Pancreas (tissue), 10 donors: ENCODE measurements at regions not wholly inside any gene's neighbourhood (a gene's known extent, or its start where the extent isn't known, plus 50 kb on each side); places are given as distances from the start of the nearest gene placed in this dataset.

Source experiments
- ATAC-seq, 4 donors: fragments of 200-7000 bp; cut with Tn5 transposase; one replicate each; pipeline versions ENCODE4 v1.8.0 to v1.9.1; 2020; ENCODE audit warnings: mild to moderate bottlenecking in 4 of 4, moderate library complexity in 4 of 4
- DNase-seq, 6 donors: peaks; one replicate each; pipeline ENCODE4 v3.0.0-alpha.2; 2020
- FAIRE-seq: peaks from 2 replicates; lab custom pipeline; 2012; peaks lifted over from hg19 to GRCh38; lab: Jason Lieb, UNC
- H3K27ac ChIP-seq, 4 donors: fragments of 200-600 bp; sonication (generic); 1 replicate in 3 of 4; 2 replicates in 1 of 4; pipeline versions ENCODE4 v1.5.0 to v1.8.0; 2020
- H3K27me3 ChIP-seq, 4 donors: fragments of 200-600 bp; one replicate each; pipeline ENCODE4 v1.8.0; 2021
- H3K36me3 ChIP-seq, 3 donors: fragments of 200-600 bp; sonication (generic) in 1 of 3; one replicate each; pipeline versions ENCODE4 v1.5.0 to v1.8.0; 2020 to 2021
- H3K4me1 ChIP-seq, 3 donors: fragments of 200-600 bp; one replicate each; pipeline ENCODE4 v1.8.0; 2021
- H3K4me3 ChIP-seq, 4 donors: fragments of 200-600 bp; sonication (generic) in 2 of 4; one replicate each; pipeline versions ENCODE4 v1.5.0 to v1.8.0; 2020 to 2021
- H3K9me3 ChIP-seq, 4 donors: fragments of 200-600 bp; one replicate each; pipeline ENCODE4 v1.8.0; 2021
- CTCF ChIP-seq, 4 donors: fragments of 200-600 bp; sonication (generic) in 3 of 4; IDR thresholded peaks; one replicate each; pipeline versions ENCODE4 v1.5.0 to v1.8.0; 2021; ENCODE audit warnings: antibody characterized with exemption in 4 of 4
- WGBS, 2 donors: extraction: QIAGEN DNeasy Blood & Tissue Kit; methylation state at CpG; one replicate each; pipeline ENCODE4 v1.1.7; 2013; 5-methylcytosine and 5-hydroxymethylcytosine counted together
- intact Hi-C, 3 donors: fragments of 100-400 bp; cut with DNase I; formaldehyde crosslinking; loops; one replicate each; pipeline versions ENCODE4 v1.11.1 to v1.14.2; 2022
- donor health status: healthy with polysubstance abuse.
- donor health status: DM: no; HTN: no; CAD: no; lungs with moderate emphysema.
- donor health status: DM: no; HTN: no; CAD: no.
- donor health status: control.
- donor health status: control.
- donor health status: Bipolar disorder and iron deficiency.
- donor health status: DM: yes; HTN: yes; CAD: no.
- donor health status: DM: no; HTN: no; CAD: no.
- donor health status: DM: no; HTN: no; CAD: no.
- donor health status: DM: yes; HTN: yes; CAD: no.

GRCh38 chr16:8103649-8104289 is 486.5 kb downstream of the TMEM114 start:
- Histone ChIP-seq H3K4me1 (no peaks in the 10 kb centered on the region), H3K9me3 (no peaks in the 10 kb centered on the region), H3K4me3 (no peak overlapping the region), H3K27ac (no peak overlapping the region), H3K27me3 (no peaks in the 10 kb centered on the region), H3K36me3 (no peaks in the 10 kb centered on the region)
- WGBS, 2 donors: 71 to 78% methylated on average over 8 of the region's 8 CpGs
- FAIRE-seq: no peak
- intact Hi-C loops: no loop called here
- ATAC-seq: no peak
- no peak for DNase-seq
- TF ChIP-seq CTCF (IDR thresholded peaks at IDR 0.05): no peak

- ATAC-seq (no peak), FAIRE-seq (no peak), DNase-seq (no peak)
- no peaks in the 10 kb centered on the region for H3K27me3 ChIP-seq
- H3K4me1 ChIP-seq: no peaks in the 10 kb centered on the region
- no peak overlapping the region for H3K4me3 ChIP-seq
- no peak overlapping the region for H3K27ac ChIP-seq
- H3K36me3 ChIP-seq: no peaks in the 10 kb centered on the region
- no peak for TF ChIP-seq CTCF (IDR thresholded peaks at IDR 0.05)
- intact Hi-C loops: no loop called here
- 34 to 41% methylated on average over 4 of the region's 4 CpGs for WGBS, 2 donors
- H3K9me3 ChIP-seq: no peaks in the 10 kb centered on the region
Observed at GRCh38 chr16:8099586-8099985, 490.7 kb downstream of the TMEM114 start.

DNA sequence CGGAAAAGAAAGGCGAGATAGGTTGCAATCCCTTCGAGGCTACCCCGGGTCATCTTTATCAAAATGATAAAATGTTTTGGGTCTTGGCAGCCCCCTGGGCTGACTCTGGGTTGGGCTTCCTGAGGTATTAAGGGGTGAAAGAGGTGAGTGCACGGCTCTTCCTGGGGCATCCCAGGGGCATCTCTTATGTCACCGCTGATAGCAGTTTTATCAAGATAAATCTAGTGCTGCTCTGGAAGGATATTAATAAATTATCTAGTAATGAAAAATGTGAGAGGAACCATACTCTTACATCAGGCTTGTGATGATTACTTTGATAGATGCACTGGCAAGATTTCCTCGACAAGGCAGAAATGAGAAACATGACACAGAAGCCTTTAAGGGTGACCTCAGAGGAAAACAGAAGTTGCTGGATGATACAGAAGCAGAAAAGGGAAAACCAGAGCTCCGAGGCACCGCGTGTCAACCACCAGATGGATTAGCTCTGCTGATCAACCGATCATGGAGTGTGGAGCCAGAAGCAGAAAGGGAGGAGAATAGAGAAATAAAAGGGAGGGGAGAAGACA is 491.3 kb downstream of the TMEM114 start:
- intact Hi-C loops: no loop called here
- DNase-seq: no peak
- no peak for ATAC-seq
- Histone ChIP-seq H3K9me3 (no peaks in the 10 kb centered on the region), H3K36me3 (no peaks in the 10 kb centered on the region), H3K27me3 (no peaks in the 10 kb centered on the region), H3K4me1 (no peaks in the 10 kb centered on the region), H3K4me3 (no peak overlapping the region), H3K27ac (no peak overlapping the region)
- WGBS, 2 donors: 47 to 61% methylated on average over 11 of the region's 11 CpGs
- FAIRE-seq: no peak
- no peak for TF ChIP-seq CTCF (IDR thresholded peaks at IDR 0.05)

DNA sequence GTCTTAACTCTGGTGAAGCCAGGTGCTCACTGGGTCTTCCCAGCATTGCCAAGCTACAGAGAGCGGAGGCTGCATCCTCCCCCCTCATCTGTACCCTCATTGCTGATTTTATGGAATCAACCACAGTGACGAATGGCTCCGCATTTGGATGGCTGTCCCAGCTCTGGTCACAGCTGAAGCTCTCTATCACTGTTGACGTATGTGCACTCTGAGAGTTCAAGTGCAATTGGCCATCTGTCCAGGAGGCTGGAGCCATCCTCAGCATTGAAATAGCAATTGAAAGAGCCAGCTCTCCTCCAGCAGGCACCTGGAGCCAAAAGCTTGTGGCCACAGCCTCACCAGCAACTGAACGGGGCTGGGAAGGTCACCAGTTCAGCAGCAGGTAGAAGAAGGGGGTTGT is 494.1 kb downstream of the TMEM114 start:
- 49 to 54% methylated on average over 5 of the region's 5 CpGs for WGBS, 2 donors

More for the DNA sequence above, 494.1 kb downstream of the TMEM114 start:
- Histone ChIP-seq H3K4me1 (no peaks in the 10 kb centered on the region), H3K36me3 (no peaks in the 10 kb centered on the region), H3K27me3 (no peaks in the 10 kb centered on the region), H3K27ac (no peak overlapping the region), H3K4me3 (no peak overlapping the region), H3K9me3 (no peaks in the 10 kb centered on the region)
- intact Hi-C loops: no loop called here
- ATAC-seq (no peak), FAIRE-seq (no peak), DNase-seq (no peak)
- TF ChIP-seq CTCF (IDR thresholded peaks at IDR 0.05): no peak
